ENCODE measurements at regions not wholly inside any gene's neighbourhood (a gene's known extent, or its start where the extent isn't known, plus 50 kb on each side); places are given as distances from the start of the nearest gene placed in this dataset.
"Not testable (repeated sequence)": the region's sequence is repeated elsewhere in the genome, so short reads cannot be mapped to it uniquely, and the experiment has no call there.

GRCh38 chr7:132030086-132030568 is 473.7 kb upstream of the PODXL start:
- DNase-seq (ENCODE audit: low spot score): no peak

- DNase-seq (ENCODE audit: low spot score): no peak
Measured at GRCh38 chr7:132029369-132030085, 473.1 kb upstream of the PODXL start.

GRCh38 chr7:132028144-132028920 is 471.9 kb upstream of the PODXL start:
- DNase-seq (ENCODE audit: low spot score): no peak

- DNase-seq (ENCODE audit: low spot score): no peak
Measured at GRCh38 chr7:132024290-132024689, 467.9 kb upstream of the PODXL start.

- no peak for DNase-seq (ENCODE audit: low spot score)
Measured at GRCh38 chr7:132023466-132023865, 467.0 kb upstream of the PODXL start.

GRCh38 chr7:132022188-132022587 is 465.8 kb upstream of the PODXL start:
- no peak for DNase-seq (ENCODE audit: low spot score)

- no peak for DNase-seq (ENCODE audit: low spot score)
Measured at GRCh38 chr7:132019703-132020102, 463.3 kb upstream of the PODXL start.

GRCh38 chr7:132009778-132010177 is 453.4 kb upstream of the PODXL start:
- DNase-seq (ENCODE audit: low spot score): no peak

- no peak for DNase-seq (ENCODE audit: low spot score)
Measured at GRCh38 chr7:132004529-132004928, 448.1 kb upstream of the PODXL start.

GRCh38 chr7:132002343-132002968 is 446.0 kb upstream of the PODXL start:
- no peak for DNase-seq (ENCODE audit: low spot score)

- no peak for DNase-seq (ENCODE audit: low spot score)
Measured at GRCh38 chr7:132001146-132001545, 444.7 kb upstream of the PODXL start.

GRCh38 chr7:131999193-131999592 is 442.8 kb upstream of the PODXL start:
- no peak for DNase-seq (ENCODE audit: low spot score)

GRCh38 chr7:131995324-131995723 is 438.9 kb upstream of the PODXL start:
- no peak for DNase-seq (ENCODE audit: low spot score)

- DNase-seq (ENCODE audit: low spot score): not testable (repeated sequence)
Measured at GRCh38 chr7:131981069-131981468, 424.6 kb upstream of the PODXL start.

- not testable (repeated sequence) for DNase-seq (ENCODE audit: low spot score)
Measured at GRCh38 chr7:131978118-131978517, 421.7 kb upstream of the PODXL start.

GRCh38 chr7:131976411-131976810 is 420.0 kb upstream of the PODXL start:
- no peak for DNase-seq (ENCODE audit: low spot score)

- DNase-seq (ENCODE audit: low spot score): no peak
Measured at GRCh38 chr7:131974671-131975070, 418.2 kb upstream of the PODXL start.

- no peak for DNase-seq (ENCODE audit: low spot score)
Measured at GRCh38 chr7:131972251-131972650, 415.8 kb upstream of the PODXL start.

GRCh38 chr7:131970602-131971001 is 414.2 kb upstream of the PODXL start:
- no peak for DNase-seq (ENCODE audit: low spot score)

- no peak for DNase-seq (ENCODE audit: low spot score)
Measured at GRCh38 chr7:131969560-131969959, 413.1 kb upstream of the PODXL start.

GRCh38 chr7:131967216-131967730 is 410.8 kb upstream of the PODXL start:
- no peak for DNase-seq (ENCODE audit: low spot score)

GRCh38 chr7:131964203-131964602 is 407.8 kb upstream of the PODXL start:
- no peak for DNase-seq (ENCODE audit: low spot score)
